GM04503 (cell line): ENCODE measurements at regions not wholly inside any gene's neighbourhood (a gene's known extent, or its start where the extent isn't known, plus 50 kb on each side); places are given as distances from the start of the nearest gene placed in this dataset.

Experiments used
- DNase-seq: peaks from one replicate; pipeline ENCODE4 v3.0.0-alpha.2; 2012; ENCODE audit warnings: low read depth

- DNase-seq = no peak
Observed at GRCh38 chr3:30122359-30122758, 484.0 kb upstream of the TGFBR2 start.

- no peak for DNase-seq
Observed at GRCh38 chr3:30123224-30123623, 483.2 kb upstream of the TGFBR2 start.

GRCh38 chr3:30123755-30124154 lies 482.6 kb upstream of the TGFBR2 start:
- no peak for DNase-seq

GRCh38 chr3:30124435-30125370 lies 481.7 kb upstream of the TGFBR2 start:
- DNase-seq = no peak

GRCh38 chr3:30129765-30130164 lies 476.6 kb upstream of the TGFBR2 start:
- no peak for DNase-seq

GRCh38 chr3:30130391-30130790 lies 476.0 kb upstream of the TGFBR2 start:
- DNase-seq = no peak

- no peak for DNase-seq
Observed at GRCh38 chr3:30131191-30131590, 475.2 kb upstream of the TGFBR2 start.

GRCh38 chr3:30135190-30135589 lies 471.2 kb upstream of the TGFBR2 start:
- DNase-seq = no peak

- no peak for DNase-seq
Observed at GRCh38 chr3:30139283-30139682, 467.1 kb upstream of the TGFBR2 start.

GRCh38 chr3:30140356-30141075 lies 465.9 kb upstream of the TGFBR2 start:
- DNase-seq = peak; percentile 45

- no peak for DNase-seq
Observed at GRCh38 chr3:30141178-30141581, 465.2 kb upstream of the TGFBR2 start.

- DNase-seq = no peak
Observed at GRCh38 chr3:30141927-30142326, 464.5 kb upstream of the TGFBR2 start.

GRCh38 chr3:30142946-30143345 lies 463.5 kb upstream of the TGFBR2 start:
- no peak for DNase-seq

GRCh38 chr3:30145281-30145680 lies 461.1 kb upstream of the TGFBR2 start:
- DNase-seq = no peak

GRCh38 chr3:30146978-30147377 lies 459.4 kb upstream of the TGFBR2 start:
- no peak for DNase-seq

- DNase-seq = no peak
Observed at GRCh38 chr3:30154853-30155252, 451.5 kb upstream of the TGFBR2 start.

GRCh38 chr3:30155755-30156154 lies 450.6 kb upstream of the TGFBR2 start:
- DNase-seq = no peak

GRCh38 chr3:30156586-30157498 lies 449.6 kb upstream of the TGFBR2 start:
- no peak for DNase-seq

- peak; percentile 69 for DNase-seq
Observed at GRCh38 chr3:30161375-30161774, 445.0 kb upstream of the TGFBR2 start.

- DNase-seq = peak; percentile 93
Observed at GRCh38 chr3:30162579-30162978, 443.8 kb upstream of the TGFBR2 start.

GRCh38 chr3:30166535-30166934 lies 439.9 kb upstream of the TGFBR2 start:
- DNase-seq = no peak

- DNase-seq = no peak
Observed at GRCh38 chr3:30167541-30168011, 438.8 kb upstream of the TGFBR2 start.
